ENCODE measurements at regions not wholly inside any gene's neighbourhood (a gene's known extent, or its start where the extent isn't known, plus 50 kb on each side); places are given as distances from the start of the nearest gene placed in this dataset.
"Not testable (repeated sequence)": the region's sequence is repeated elsewhere in the genome, so short reads cannot be mapped to it uniquely, and the experiment has no call there.

GRCh38 chrX:104376937-104377336 is 122.2 kb upstream of the ESX1 start:
- DNase-seq (ENCODE audit: low spot score) = no peak

GRCh38 chrX:104372547-104372946 is 117.8 kb upstream of the ESX1 start:
- DNase-seq (ENCODE audit: low spot score) = no peak

- no peak for DNase-seq (ENCODE audit: low spot score)
These were observed 115.4 kb upstream of the ESX1 start for GRCh38 chrX:104370089-104370488.

GRCh38 chrX:104360774-104361173 is 106.0 kb upstream of the ESX1 start:
- DNase-seq (ENCODE audit: low spot score) = not testable (repeated sequence)

- no peak for DNase-seq (ENCODE audit: low spot score)
These were observed 104.4 kb upstream of the ESX1 start for GRCh38 chrX:104359124-104359523.

- DNase-seq (ENCODE audit: low spot score) = peak; percentile 19
These were observed 96.5 kb upstream of the ESX1 start for GRCh38 chrX:104351173-104351769.

GRCh38 chrX:104347860-104348259 is 93.1 kb upstream of the ESX1 start:
- DNase-seq (ENCODE audit: low spot score) = no peak

GRCh38 chrX:104343428-104344129 is 88.8 kb upstream of the ESX1 start:
- peak; percentile 10 for DNase-seq (ENCODE audit: low spot score)

- no peak for DNase-seq (ENCODE audit: low spot score)
These were observed 87.3 kb upstream of the ESX1 start for GRCh38 chrX:104342065-104342464.

- peak; percentile 27 for DNase-seq (ENCODE audit: low spot score)
These were observed 81.0 kb upstream of the ESX1 start for GRCh38 chrX:104335756-104336155.

GRCh38 chrX:104334971-104335370 is 80.2 kb upstream of the ESX1 start:
- DNase-seq (ENCODE audit: low spot score) = no peak

GRCh38 chrX:104330966-104331365 is 76.2 kb upstream of the ESX1 start:
- DNase-seq (ENCODE audit: low spot score) = no peak

- no peak for DNase-seq (ENCODE audit: low spot score)
These were observed 75.0 kb upstream of the ESX1 start for GRCh38 chrX:104329731-104330130.

GRCh38 chrX:104325213-104325585 is 70.5 kb upstream of the ESX1 start:
- no peak for DNase-seq (ENCODE audit: low spot score)

GRCh38 chrX:104324461-104325212 is 69.9 kb upstream of the ESX1 start:
- no peak for DNase-seq (ENCODE audit: low spot score)

- DNase-seq (ENCODE audit: low spot score) = no peak
These were observed 64.6 kb upstream of the ESX1 start for GRCh38 chrX:104319346-104319745.

GRCh38 chrX:104318330-104319009 is 63.7 kb upstream of the ESX1 start:
- DNase-seq (ENCODE audit: low spot score) = no peak

GRCh38 chrX:104316739-104317138 is 62.0 kb upstream of the ESX1 start:
- DNase-seq (ENCODE audit: low spot score) = no peak

GRCh38 chrX:104315555-104315954 is 60.8 kb upstream of the ESX1 start:
- DNase-seq (ENCODE audit: low spot score) = peak; percentile 17

- DNase-seq (ENCODE audit: low spot score) = no peak
These were observed 56.0 kb upstream of the ESX1 start for GRCh38 chrX:104310657-104311254.

GRCh38 chrX:104310090-104310489 is 55.4 kb upstream of the ESX1 start:
- peak; percentile 13 for DNase-seq (ENCODE audit: low spot score)

- DNase-seq (ENCODE audit: low spot score) = no peak
These were observed 54.4 kb upstream of the ESX1 start for GRCh38 chrX:104309169-104309568.

Measured in hepatic stellate cell (primary cell).